HG02840 (cell line): ENCODE measurements at regions not wholly inside any gene's neighbourhood (a gene's known extent, or its start where the extent isn't known, plus 50 kb on each side); places are given as distances from the start of the nearest gene placed in this dataset.

ENCODE experiments used
- ATAC-seq: cut with Tn5 transposase; IDR thresholded peaks from one replicate; pipeline ENCODE4 v1.9.1; 2021; ENCODE audit warnings: mild to moderate bottlenecking, moderate library complexity, moderate number of reproducible peaks; ENCODE audit not compliant: unreplicated experiment, low FRiP score

DNA sequence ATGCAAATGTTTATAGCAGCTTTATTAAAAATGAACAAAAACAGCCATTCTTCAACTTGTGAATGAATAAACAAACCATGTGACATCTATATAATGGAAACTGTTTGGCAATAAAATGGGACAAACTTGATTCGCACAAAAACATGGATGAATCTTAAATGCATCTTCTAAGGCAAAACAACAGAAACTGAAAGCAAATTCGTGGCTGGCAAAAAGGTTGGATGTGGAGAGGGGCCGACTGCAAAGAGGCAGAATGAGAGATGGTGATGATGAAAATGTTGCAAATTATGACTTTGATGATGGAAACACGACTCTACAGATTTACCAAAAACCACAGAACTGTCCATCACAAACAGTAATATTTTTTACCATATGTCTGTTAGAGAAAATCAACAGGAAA lies 327.0 kb upstream of the NR5A2 start:
- ATAC-seq = no peak

DNA sequence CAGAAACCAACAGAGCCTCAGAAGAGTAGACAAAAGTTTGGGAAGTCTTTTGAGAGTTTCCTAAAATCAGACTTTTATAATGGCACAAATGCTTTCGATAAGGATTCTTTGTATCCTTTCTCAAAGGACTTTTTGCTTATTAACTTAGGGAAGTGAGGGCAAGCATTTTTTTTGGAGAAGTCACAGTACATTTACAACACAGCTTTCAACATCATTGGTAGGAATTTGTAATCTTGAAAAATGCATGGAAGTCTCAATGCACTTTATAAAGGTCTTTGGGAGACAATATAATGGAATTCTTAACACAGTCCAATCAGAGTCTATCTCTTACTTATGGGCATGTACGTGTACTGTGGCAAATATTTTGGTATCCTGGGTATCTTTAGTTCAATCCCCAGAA lies 325.8 kb upstream of the NR5A2 start:
- ATAC-seq = no peak

DNA sequence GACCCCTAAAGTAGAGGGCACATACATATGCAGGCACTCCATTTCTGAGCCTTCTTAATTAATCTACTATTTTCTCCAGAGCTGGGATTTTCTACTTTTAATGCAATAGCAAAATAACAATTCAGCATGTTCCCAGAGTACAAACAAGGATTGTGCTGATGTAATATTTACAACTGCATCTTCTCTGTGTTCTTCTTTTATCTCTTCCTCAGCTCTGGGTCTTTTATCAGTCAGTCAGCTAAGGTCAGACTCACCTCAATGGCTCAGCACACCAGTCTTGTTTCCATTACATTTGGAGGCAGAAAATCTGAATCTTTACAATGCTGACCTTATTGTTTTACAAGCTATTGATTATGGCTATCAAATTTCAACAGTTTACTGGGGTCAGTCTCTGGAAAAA lies 323.3 kb upstream of the NR5A2 start:
- no peak for ATAC-seq

DNA sequence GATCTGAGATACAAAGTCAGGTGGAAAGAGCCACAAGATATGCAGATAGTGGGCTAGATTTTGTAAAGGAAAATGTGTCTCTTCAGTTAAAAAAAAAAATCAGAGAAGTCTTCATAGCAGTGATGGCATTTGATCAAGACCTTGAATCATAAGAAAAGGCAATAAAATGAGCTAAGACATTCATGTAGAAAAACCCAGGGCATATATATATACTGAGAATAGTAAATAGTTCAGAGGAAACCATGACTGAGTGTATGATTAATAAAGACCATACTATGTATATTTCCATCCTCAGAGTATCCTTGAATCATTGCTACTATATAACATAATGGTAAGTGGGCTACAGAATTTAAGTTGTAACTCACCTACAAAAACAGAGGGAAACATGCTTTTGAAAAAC lies 321.7 kb upstream of the NR5A2 start:
- ATAC-seq = no peak

DNA sequence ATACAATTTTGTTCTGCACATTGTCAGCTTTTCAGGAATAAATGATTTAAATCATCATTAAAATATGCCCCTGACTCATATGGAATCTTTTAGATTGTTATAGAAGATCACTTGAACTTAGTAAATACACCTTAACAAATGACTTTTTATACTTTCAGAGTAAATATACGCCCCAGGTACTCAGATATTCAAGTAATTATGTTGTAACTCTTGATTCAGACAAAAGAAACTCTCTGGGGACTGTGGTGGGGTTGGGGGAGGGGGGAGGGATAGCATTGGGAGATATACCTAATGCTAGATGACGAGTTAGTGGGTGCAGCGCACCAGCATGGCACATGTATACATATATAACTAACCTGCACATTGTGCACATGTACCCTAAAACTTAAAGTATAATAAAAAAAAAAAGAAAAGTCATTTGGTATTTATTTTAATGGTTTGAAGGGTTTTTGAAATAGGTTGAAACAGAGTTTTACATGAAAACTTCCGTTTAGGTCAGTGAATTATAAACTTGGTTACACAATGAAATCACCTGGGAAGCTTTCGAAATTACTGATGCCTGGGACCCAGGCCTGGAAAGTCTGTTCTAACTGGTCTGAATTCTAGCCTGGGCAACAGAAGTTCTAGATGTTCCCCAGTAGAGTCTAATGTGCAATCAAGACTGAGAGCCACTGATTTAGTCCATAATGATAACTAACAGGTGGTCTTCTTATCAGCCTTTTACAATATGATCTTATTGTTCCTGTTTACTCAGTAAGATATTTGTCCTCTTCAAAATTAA lies 320.5 kb upstream of the NR5A2 start:
- ATAC-seq = no peak

DNA sequence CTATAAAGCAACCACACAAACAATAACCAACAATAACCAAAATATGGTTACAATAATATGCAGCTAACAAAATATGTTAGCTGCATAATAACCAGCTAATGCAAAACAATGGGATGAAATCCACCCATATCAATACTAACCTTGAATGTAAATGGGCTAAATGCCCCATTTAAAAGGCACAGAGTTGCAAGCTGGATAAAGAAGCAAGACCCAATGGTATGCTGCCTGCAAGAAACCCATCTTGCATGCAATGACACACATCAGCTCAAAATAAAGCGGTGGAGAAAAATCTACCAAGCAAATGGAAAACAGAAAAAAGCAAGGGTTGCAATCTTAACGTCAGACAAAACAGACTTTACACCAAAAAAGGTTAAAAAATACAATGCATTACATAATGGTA lies 316.5 kb upstream of the NR5A2 start:
- no peak for ATAC-seq

DNA sequence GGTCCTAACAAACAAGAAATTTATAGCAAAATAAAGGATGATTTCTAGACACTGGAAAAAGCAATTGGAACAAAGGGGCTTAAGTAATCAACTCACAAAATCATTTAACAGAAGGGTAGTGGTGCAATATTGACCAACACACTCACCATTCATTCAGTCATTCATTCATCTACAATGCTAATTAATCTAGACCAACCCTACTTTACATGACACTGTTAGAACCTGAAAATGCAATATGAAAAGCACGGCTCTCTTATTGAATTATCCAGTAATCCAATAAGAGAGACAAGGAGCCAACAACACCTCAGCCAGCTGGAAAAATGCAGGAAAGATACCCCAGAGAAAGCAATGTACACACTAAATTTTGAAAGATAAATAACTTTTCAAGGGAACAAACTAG lies 310.8 kb upstream of the NR5A2 start:
- no peak for ATAC-seq

DNA sequence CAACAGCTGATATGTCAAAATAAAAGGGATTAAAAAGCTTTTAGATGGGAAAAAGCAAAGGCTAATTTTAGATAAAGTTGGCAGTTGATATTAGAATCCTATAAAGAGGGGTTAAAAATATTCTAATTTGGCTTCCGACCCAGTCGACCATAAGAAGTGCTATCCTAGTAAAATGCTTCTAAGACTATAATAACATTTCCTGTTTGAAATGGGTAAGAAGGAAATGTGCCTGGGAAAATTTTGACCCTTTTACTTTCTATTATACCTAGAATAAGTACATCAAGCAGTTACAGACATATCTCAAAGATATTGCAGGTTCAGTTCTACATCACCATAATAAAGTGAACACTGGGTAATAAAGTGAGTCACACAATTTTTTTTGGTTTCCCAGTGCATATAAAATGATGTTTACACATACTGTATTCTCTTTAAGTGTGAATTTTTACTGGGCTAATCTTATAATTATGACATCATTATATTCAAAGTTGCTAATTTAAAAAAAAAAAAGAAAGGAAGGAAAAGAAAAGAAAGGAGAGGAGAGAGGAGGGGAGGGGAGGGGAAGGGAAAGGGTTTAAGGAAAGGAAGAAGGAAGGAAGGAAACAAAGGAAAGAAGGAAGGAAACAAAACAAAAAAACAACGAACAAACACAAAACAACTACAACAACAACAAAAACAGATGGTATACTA lies 308.2 kb upstream of the NR5A2 start:
- ATAC-seq = no peak

DNA sequence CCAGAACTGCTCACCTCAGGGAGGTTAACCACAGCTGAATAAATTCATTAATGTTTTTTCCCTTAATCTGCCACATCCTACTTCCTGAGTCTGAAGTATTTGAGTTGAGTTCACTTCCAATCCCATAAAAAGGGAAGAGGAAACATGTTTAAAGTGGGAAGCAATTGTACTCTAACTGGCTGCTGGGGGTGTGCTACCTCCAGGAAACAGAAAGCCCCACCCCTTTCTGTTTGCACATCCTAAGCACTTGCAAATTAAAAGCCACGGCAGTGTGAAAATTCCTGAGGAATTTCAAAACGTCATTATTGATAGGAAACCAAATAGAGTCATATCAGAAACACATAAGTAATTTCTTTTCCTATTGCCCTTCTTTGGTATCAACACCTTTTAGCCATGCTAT lies 307.0 kb upstream of the NR5A2 start:
- no peak for ATAC-seq

DNA sequence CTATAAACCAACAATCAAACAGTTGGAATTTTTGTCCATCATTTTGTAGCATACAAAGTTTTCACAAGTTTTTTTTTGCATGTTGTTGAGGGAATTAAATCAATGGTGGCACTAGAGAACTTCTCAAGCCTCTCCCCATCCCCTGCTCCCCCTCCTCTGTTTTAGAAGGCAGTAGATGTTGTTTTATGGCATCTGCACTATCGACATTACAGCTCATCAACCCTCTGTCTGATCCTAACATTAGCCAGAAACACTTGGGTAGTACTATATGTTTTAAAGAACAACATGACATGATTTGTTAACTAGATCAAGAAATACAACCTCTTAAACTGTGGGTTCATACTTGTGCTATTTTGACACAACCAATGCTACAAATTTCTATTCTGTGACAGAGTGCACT lies 306.5 kb upstream of the NR5A2 start:
- no peak for ATAC-seq

DNA sequence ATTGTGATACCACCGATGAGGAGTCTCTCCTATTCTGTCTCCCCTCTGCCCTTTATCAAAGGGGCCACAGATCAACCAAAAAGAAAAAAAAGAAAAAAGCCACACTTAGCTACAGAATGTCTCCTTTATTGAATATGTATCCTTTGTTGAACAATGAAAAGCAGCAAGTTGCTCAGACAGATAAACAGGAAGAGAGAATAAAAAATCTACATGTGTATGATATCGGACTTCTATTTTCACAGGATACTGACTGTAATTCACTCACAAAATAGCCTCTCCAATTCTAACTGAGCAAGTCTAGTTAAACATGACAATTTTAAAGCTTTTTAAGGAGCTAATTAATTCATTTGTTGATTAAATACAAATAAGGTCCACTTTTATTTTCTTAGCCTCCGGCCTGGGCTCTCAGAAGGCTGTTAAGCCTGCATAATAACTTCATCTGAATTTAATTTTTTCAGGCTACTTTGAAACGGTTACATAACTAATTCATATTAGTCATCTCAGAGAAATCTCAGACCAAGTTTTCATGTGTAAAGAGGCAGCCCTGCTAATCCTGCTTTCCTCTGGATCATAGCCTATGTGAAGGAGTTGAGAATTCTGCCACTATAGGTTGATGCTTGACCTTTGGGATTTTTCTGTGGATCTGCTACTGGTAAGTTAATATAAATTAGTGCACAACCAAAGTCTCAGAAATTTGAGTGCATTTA lies 304.1 kb upstream of the NR5A2 start:
- ATAC-seq = no peak

DNA sequence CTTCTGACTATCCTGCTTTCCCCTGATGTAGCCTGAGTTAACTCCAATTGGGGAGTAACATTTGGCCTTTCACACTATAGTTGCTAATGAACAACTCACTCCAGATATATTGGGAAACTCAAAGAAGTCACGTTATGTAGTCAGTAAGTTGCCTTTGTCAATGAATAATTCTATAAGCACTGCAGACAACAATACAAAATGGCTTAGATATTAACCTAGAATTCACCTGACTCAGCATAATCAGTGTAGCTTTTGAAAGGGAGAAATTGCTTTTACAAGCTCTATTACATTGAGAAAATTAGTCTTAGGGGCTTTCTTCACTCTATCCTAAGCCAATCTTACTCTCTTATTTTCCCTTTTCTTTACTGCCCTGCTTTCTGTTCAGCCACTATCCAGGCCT lies 303.5 kb upstream of the NR5A2 start:
- ATAC-seq = no peak

DNA sequence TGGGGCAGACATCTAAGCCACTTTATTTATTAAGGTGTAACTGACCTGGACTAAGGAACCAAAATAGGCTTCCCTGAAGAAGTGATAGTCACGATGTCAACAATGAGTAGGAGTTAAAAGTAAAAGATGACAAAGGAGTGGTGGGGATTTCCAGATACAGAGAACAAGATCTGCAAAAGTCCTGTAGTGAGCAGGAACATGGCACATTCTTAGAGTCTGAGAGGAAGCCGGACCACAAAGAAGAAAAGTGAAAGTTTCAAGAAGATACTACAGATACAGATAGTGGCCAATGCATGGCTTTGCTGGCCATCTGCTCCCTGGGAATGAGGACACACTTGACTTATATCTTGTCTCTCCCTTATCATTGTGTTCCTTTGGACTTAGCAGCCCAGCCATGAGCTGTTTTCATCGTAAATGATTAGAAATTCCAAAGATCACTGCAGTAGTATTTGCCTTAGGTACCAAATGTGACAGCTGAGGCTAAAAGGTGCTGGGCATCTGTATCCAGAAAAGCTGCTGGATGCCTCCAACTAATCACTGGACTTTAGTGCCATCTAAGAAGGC lies 302.4 kb upstream of the NR5A2 start:
- no peak for ATAC-seq

DNA sequence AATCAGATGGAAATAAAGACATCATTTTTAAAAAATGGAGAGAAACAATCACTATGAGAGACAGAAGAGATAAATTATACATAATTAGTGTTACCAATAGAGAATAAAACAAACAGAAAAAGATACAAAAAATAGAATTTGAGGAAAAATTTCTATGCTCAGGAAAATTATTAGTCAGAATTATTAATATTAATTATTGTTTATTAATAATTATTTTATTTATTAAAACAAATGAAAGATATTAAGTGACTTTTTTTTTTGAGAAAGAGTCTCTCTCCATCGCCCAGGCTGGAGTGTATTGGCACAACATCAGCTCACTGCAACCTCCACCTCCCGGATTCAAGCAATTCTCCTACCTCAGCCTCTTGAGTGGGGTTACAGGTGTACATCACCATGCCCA lies 299.8 kb upstream of the NR5A2 start:
- ATAC-seq = no peak

DNA sequence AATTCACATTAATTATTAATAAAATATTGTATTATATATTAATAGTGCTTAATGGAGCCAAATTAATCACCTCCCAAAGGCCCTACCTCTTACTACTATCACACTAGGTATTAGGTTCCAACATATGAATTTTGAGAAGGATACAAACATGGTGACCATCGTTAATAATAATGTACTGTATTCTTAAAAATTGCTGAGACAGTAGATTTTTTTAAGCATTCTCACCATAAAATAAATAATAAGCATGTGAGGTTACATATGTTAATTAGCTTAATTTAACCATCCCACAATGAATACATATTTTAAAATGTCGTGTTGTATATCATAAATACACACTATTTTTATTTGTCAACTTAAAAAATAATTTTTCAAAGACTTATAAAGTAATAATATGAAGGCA lies 299.2 kb upstream of the NR5A2 start:
- no peak for ATAC-seq

DNA sequence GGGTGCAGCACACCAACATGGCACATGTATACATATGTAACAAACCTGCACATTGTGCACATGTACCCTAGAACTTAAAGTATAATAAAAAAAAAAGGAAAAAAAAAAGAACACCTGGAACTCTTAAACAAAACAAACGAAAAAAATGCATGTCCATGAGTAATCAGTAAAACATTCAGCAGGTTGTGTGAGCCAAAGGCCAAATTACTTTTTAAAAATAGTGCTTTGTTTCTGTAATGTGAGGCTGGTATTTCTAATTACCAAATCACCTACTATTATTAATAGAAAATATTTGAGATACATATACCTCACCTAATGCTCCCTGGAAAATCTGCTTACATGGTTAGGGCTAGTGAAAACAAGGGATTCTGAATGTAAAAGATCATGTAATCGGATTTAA lies 294.4 kb upstream of the NR5A2 start:
- no peak for ATAC-seq

DNA sequence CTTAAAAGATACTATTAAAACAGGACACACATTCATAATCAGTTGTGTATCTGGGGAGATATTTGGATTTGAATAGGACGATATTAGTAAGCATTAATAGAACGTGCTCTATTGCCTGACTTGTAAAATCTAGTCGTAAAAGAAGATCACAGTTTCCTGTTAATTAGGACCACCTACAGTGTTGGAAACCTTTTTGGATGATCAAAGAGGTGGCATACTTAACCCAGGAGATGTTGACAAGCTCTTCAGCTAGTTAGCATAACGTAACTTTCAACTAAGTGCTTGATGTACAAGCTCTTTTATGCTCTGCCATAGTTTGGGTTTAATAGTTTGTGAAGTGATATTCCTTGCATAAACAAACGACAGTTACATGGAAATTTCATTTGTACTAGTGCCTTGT lies 293.3 kb upstream of the NR5A2 start:
- no peak for ATAC-seq

DNA sequence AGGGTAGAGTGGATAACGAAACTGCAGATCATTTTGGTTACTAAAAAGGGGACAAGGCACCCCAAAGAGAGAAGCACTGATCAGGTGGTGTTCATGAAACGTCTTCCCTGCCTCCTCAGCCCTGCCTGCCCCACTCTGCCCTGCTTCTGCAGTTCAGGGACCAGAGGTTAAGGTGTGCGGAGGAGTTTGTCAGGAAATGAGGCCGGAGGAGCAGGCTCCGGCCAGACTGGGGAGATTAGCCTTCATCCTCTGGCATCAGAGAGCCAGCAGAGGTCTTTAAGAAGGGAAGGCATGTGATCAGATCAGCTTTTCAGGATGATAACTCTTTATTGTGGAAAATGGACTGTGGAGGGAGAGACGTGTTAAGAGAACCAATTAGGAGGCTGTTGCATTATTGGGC lies 291.9 kb upstream of the NR5A2 start:
- ATAC-seq = no peak

DNA sequence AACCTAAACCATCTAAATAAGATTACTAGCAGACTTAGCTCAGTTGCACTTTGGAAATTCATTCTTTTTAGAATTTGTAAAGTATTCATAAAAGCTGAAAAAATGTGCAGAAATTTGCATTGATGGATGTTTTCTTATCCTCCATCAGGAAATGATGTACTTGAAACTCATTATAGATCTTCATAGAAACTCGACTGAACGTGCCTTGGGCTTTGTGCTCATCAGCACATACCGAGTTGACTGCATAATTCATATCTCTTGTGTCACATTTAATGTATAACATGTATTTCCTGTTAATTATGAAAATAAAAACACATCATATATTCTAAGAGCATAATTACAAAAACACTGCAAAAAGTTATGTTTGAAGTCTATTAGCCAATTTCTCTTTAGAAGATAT lies 290.9 kb upstream of the NR5A2 start:
- ATAC-seq = no peak

DNA sequence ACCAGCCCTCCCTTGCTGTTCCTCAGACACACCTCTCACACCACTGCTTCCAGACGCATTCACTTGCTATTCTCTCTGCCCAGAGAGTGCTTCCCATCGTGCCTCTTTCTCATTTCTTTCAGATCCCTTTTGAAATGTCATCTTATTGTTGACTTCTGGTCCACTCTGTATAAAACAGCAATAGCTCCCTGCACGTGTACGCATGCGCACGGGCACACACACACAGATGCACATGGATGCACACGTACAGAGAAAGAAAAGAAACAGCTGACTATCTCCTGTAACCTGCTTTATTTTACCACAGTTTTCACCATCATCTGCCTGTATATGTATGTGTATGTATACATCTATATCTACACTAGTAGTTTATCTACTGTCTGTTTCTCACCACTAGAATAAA lies 285.9 kb upstream of the NR5A2 start:
- no peak for ATAC-seq

DNA sequence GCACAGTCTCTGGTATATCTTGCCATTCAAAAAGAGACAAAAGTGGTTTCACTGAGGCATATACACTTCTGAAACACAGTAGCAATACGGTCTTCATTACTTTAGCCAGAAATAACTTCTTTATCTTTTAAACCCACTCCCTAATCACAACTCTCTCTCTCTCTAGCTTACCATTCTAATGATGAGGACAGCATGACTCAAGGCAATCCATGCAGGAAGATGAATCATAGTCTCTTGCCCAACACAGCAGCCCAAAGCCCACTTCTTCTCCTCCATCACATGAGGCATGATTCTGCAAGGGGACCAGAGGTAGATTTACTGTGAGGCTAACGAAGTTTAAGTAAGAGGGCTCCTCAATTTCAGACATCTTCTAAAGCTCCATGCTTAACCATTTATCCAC lies 285.0 kb upstream of the NR5A2 start:
- no peak for ATAC-seq
